Brain microvascular endothelial cell (primary cell): ENCODE measurements at regions not wholly inside any gene's neighbourhood (a gene's known extent, or its start where the extent isn't known, plus 50 kb on each side); places are given as distances from the start of the nearest gene placed in this dataset.

Experiments used
- DNase-seq: peaks from one replicate; pipeline ENCODE4 v3.0.0-alpha.2; 2020
- H3K27ac ChIP-seq: fragments of 250-450 bp; sonication (Bioruptor Pico); 2 replicates; pipeline ENCODE4 v1.5.1; 2020; ENCODE audit warnings: mild to moderate bottlenecking, moderate library complexity
- H3K27me3 ChIP-seq: fragments of 250-450 bp; sonication (Bioruptor Pico); replicated peaks from 2 replicates; pipeline ENCODE4 v1.5.1; 2020; ENCODE audit warnings: mild to moderate bottlenecking
- H3K36me3 ChIP-seq: fragments of 250-450 bp; sonication (Bioruptor Pico); replicated peaks from 2 replicates; pipeline ENCODE4 v1.5.1; 2020; ENCODE audit warnings: mild to moderate bottlenecking
- H3K4me3 ChIP-seq: 2 replicates; pipeline ENCODE4 v1.5.1; 2011; ENCODE audit warnings: low read depth, mild to moderate bottlenecking, control low read depth, low read length, moderate library complexity
- in situ Hi-C: cut with HindIII; loops from 2 replicates; pipeline ENCODE4 v1.10.0; 2017; ENCODE audit warnings: low sequenced_read_pairs, low pct_ligation_motif_present
- TF ChIP-seq, protein P1 (sequence below): IDR thresholded peaks from 2 replicates; pipeline ENCODE4 v1.5.1; 2011; ENCODE audit warnings: low read depth, mild to moderate bottlenecking, moderate library complexity, low read length, control low read depth, inconsistent platforms; ENCODE audit errors: missing control alignments

DNA sequence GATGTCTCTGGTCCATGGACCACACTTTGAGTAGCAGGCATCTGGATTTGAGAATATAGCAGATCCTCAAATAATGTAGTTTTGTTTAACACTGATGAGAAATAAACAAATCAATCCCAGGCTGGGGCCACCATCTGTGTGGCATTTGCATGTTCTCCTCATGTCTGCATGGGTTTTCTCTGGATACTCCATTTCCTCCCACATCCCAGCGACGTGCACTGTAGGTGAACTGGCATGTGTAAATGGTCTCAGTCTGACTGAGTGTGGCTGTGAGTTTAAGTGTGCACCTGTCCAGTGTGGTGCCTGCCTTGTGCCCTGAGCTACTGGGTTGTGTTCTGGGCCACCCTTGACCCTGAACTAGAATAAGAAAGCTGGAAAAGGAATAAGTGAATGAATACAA lies 66.3 kb upstream of the NANOGP8 start:
- H3K27ac ChIP-seq: no peak overlapping the region
- in situ Hi-C loops: no loop called here
- DNase-seq: no peak
- H3K36me3 ChIP-seq: no peaks in the 10 kb centered on the region
- no peak overlapping the region for H3K4me3 ChIP-seq
- no peaks in the 10 kb centered on the region for H3K27me3 ChIP-seq
- TF ChIP-seq, protein P1, sequence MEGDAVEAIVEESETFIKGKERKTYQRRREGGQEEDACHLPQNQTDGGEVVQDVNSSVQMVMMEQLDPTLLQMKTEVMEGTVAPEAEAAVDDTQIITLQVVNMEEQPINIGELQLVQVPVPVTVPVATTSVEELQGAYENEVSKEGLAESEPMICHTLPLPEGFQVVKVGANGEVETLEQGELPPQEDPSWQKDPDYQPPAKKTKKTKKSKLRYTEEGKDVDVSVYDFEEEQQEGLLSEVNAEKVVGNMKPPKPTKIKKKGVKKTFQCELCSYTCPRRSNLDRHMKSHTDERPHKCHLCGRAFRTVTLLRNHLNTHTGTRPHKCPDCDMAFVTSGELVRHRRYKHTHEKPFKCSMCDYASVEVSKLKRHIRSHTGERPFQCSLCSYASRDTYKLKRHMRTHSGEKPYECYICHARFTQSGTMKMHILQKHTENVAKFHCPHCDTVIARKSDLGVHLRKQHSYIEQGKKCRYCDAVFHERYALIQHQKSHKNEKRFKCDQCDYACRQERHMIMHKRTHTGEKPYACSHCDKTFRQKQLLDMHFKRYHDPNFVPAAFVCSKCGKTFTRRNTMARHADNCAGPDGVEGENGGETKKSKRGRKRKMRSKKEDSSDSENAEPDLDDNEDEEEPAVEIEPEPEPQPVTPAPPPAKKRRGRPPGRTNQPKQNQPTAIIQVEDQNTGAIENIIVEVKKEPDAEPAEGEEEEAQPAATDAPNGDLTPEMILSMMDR: no peak

DNA sequence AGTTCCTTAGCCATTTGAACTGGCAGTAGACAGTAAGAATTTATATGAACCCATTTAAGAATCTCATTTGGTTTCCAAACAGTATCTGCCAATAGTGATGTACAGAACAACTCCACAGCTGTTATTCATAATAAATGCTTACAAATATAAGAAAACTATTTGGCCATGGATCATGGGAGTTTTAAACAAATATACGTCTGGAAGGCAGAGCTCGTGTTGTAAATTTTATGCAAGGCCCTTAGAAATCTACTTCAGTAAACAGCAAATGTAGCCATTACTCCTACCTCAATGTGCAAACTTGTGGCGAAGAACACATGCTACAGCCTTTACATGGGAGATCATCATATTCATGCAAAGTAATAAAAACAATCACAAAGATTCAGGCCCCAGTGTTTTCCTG lies 65.3 kb upstream of the NANOGP8 start:
- H3K27ac ChIP-seq: no peak overlapping the region
- H3K27me3 ChIP-seq: no peaks in the 10 kb centered on the region
- no peaks in the 10 kb centered on the region for H3K36me3 ChIP-seq
- TF ChIP-seq, protein P1: no peak
- in situ Hi-C loops: no loop called here
- no peak overlapping the region for H3K4me3 ChIP-seq
- DNase-seq: no peak

DNA sequence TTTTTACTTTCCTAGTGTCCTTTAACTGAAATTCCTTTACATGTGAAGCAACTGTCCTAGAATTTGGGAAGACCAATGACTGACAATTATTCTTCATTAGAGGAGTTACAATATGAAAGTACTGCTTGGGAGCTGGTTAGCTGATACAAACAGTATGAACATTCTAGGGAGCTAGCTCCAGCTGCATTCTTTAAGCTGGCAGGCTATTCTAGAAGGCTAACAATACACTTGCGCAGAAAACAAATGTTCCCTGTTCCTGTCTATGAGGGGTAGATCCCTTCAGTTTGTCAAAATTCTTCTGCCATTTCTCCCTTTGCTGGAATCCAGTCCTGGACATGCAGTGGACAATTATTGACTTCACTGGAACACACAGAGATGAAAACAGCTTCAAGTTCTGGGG lies 60.2 kb upstream of the NANOGP8 start:
- H3K4me3 ChIP-seq: no peak overlapping the region
- no peak for DNase-seq
- TF ChIP-seq, protein P1: no peak
- H3K27ac ChIP-seq: no peak overlapping the region
- in situ Hi-C loops: no loop called here
- no peaks in the 10 kb centered on the region for H3K36me3 ChIP-seq
- H3K27me3 ChIP-seq: no peaks in the 10 kb centered on the region

DNA sequence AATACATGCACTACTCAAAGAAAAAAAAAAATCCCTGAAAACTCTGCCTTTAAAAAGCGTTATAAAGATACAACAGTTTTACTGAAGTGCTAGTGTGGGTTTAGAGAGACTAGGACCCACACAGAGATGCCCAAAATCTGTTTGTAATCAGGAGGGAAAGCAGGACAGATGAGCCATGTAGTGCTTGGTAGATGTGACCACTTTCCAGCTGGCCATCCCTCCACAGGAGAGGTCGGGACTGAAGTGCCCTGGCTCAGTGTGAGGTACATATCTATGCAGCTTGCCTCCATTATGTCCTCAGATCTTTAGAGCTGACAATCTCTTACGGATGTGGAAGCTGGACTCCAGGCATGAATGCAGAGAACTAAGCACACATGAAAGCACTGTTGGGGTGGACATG lies 57.5 kb upstream of the NANOGP8 start:
- in situ Hi-C loops: no loop called here
- Histone ChIP-seq H3K4me3 (no peak overlapping the region), H3K27me3 (no peaks in the 10 kb centered on the region), H3K27ac (no peak overlapping the region), H3K36me3 (no peaks in the 10 kb centered on the region)
- DNase-seq: no peak
- TF ChIP-seq, protein P1: no peak

DNA sequence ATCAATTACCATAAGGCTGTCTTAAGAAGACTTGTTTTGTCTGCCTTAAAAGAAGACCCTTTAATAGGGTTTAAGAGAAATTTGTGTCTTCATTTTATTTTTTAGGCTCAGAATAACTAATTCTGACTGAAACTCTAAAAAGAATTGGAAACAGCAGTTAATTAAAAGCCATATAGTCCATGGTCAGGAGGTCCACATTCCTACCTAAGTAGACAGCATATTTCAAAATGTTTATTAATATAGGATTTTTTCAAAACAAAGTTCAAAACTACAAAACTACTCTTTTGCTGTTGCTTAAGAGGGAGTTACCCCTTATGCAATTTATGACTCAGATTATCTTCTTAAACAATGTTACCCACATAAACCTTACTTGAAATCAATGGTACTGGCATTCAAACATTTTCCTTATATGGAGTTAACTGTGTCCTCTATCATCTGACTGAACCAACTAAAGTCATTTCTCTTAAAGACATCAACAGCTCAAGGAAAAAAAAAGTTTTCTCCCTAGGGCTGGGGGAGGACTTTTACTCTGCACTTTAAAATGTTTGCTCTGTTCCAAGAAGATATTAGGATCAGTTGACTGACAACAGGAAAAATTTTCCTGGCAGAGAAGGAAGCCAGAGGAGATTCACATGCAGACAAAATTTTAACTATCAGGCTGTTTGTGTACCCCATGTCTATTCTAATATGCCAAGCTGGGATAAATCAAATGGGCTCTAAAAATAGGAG lies 56.8 kb upstream of the NANOGP8 start:
- Histone ChIP-seq H3K27ac (peak overlapping the region; percentile 62), H3K36me3 (no peaks in the 10 kb centered on the region), H3K27me3 (no peaks in the 10 kb centered on the region), H3K4me3 (no peak overlapping the region)
- in situ Hi-C loops: no loop called here
- TF ChIP-seq, protein P1: no peak
- peak; percentile 17 for DNase-seq

DNA sequence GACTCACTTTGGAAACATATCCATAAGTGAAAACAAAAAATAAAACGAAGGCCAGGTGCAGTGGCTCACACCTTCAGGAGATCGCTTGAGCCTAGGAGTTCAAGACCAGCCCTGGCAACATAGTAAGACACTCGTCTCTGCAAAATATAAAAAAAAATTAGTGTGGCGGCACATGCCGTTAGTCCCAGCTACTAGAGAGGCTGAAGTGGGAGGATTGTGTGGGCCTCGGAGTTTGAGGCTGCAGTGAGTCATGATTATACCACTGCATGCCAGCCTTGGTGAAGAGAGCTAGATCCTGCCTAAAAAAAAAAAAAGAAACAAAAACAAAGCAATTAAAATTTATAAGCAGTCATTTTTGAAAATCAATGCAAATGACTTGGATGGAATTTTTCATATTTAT lies 54.7 kb upstream of the NANOGP8 start:
- no peaks in the 10 kb centered on the region for H3K36me3 ChIP-seq
- in situ Hi-C loops: no loop called here
- TF ChIP-seq, protein P1: no peak
- no peak for DNase-seq
- no peaks in the 10 kb centered on the region for H3K27me3 ChIP-seq
- no peak overlapping the region for H3K4me3 ChIP-seq
- H3K27ac ChIP-seq: no peak overlapping the region
